Stimulated activated CD4-positive, alpha-beta T cell treated with anti-CD3 and anti-CD28 coated beads, Interleukin-4, amount 100 ng/mL, for 48 hours (primary cell): ENCODE measurements at regions not wholly inside any gene's neighbourhood (a gene's known extent, or its start where the extent isn't known, plus 50 kb on each side); places are given as distances from the start of the nearest gene placed in this dataset.

Experiments used
- DNase-seq, 2 donors: peaks; one replicate each; pipeline ENCODE4 v3.0.0-alpha.2; 2020; ENCODE audit warnings: low read depth in 2 of 2

DNA sequence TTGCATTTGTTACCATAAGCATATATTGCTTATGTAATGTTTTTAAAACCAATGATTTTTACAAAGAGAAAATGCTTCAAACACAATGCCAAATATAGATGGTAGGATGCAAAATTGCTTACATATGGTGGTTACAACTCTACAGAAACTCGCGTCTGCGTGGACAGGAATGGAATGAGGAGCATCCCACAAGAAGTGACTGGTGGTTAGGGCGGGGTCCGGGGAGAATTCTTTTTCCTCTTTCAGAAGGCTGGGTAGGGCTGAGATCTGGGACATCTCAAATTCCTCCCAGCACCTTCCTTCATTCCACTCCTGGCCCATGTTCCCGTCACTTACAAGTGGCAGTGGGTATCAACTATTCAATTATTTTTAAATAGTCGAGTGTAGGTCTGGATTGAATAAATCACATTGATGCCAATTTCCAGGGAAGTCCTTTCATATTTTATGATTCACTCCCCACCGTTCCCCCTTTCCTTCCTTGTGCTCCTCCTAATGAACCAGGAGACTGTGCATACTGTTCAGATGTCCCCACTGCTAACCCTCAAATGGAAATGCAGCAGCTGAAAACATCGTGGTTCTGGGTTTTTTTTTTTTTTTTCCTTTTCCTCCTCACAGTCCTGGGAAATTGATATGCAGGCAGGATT, 174.5 kb upstream of the POU3F1 start:
- DNase-seq = no peak

DNA sequence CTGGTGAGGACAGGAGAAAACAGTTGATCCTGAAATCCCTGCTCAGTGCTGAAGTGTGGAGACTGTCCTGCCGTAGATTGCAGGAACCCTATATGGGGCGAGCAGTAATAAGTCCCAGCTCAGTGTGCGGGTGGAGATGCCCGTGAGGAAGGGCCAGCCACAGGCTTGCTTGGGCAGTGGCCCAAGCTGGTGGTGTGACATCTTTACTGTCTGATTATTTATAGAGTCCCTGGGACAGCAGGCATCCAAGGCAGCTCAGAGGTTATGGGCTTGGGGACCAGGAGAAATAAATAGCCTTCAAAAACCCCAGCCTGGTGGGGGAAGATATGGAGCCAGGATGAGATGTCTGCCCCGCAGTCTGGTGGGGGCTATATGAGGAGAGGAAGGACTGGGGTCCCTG, 170.7 kb upstream of the POU3F1 start:
- no peak for DNase-seq

DNA sequence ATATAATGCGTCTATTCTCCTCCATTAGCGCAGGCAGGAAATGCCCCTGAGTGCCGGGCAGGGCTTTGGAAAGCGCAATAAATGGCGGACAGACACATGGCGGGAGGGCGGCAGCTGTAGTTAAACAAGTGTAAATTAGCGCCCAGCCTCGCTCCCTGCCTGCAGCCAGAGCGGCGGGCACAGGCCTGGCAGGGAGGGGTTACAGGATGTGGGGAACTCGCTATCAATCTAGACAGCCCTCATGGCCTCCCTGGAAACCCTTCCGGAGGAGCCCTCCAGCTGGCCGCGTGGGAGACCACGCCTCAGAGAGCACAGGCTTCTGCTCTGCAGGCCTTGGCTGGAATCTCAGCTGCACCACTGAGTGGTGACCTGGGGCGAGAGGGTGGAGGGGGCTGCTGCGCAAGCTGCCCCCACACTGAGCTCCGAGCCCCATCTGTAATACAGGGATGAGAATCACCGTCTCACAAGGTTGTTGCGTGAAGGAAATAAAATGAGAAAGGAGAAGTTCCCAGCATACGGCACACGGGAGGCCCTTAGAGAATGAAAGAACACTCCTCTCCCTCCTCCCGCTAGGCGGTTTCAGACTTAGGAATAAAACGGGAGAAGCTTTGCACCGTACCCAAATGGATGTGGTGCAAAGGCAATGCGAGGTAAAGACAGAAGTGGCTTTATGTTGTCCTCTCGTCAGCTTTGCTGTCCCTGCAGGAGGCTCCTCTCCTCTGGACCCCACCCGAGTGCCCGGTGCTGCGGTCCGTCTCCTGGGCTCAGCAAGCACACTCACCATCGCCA, 167.2 kb upstream of the POU3F1 start:
- DNase-seq = no peak

DNA sequence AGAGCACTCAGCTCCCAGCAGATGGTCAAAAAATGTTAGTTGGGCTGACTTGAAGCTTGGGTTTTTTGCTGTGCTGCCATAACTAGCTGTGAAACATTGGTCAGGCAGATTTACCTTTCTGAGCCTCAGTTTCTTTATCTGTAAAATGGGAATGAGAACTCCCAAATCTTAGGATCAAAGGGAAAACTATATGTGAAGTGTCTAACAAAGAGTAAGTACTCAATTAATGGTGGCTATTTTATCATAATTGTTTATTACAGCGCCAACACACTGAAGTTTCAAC, 164.2 kb upstream of the POU3F1 start:
- no peak for DNase-seq

- no peak for DNase-seq
These were observed 163.7 kb upstream of the POU3F1 start for GRCh38 chr1:38210021-38210894.

GRCh38 chr1:38208716-38209632, 162.4 kb upstream of the POU3F1 start:
- DNase-seq = no peak

DNA sequence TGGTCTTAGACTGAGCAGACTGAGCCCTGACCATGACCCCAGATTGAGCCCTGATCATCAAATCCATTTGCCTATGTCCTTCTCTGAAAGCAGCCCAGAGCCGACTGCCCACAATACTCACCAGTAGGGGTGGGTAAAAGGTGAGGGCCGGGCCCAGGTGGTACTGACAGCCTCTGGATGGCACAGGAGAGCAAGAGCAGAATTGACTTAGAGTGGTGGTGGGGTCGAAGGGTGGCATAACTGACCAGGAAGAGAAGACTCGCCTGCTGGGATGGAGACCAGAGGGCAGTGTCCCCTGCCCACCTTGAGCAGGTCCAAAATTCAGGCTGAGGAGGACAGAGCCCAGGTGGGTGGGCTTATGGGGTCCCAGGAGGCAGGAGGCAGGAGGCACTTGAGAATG, 161.3 kb upstream of the POU3F1 start:
- DNase-seq = no peak

DNA sequence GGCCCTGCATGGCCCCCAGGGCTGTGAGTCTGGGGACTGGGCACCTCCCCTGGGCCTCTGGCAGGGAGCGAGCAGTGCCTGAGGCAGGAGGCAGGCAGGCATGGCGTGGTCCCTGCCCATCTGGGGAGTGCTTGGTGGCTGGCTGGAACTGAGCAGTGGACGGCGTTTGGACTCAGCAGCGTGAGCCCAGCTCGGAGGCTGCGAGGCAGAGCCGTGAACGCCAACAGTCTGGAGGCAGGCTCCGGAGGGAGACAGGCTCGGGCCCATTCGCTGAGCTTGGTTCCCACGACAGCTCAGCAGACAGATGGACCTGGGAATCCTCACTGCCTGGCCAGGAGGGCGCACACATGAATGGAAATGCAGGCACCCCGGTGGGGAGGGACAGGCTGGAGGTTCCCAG, 160.7 kb upstream of the POU3F1 start:
- DNase-seq = no peak

DNA sequence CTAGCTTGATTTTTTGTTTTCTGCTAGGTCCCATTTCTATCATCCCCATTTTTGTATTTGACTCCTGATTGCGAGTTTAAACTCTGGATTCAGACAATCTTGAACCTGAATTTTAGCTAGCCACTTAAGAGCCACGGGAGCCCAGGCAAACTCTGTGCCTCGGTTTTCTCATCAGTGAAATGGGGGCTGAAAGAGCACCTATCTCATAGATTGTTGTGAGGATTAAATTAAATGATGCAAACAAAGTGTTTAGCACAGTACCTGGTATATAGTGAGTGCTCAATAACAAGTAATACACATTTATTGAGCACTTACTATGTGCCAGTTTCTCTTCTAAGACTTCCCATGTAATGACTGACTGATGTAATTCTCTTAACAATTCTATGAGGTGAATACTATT, 158.1 kb upstream of the POU3F1 start:
- DNase-seq = no peak

DNA sequence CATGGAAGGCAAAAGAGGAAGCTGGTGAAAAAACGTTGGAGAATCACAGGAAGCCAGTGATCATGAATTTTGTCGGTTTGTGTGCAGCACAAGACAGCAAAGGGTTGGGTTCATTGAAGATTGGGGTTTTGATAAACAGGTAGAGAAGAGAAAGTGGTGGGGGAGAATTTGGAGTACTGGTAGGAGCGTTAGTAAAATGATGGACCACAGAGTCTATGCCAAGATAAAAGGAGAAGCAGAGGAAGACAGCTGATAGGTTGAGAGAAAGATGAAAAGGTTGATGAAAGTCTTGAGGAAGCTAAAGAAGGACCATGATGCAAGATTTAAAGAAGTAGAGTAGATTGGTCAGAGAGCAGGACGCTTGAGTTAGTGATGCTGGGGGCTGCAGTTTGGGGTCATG, 156.8 kb upstream of the POU3F1 start:
- DNase-seq = no peak

GRCh38 chr1:38201431-38201830, 154.8 kb upstream of the POU3F1 start:
- DNase-seq = no peak

GRCh38 chr1:38198621-38199020, 152.0 kb upstream of the POU3F1 start:
- no peak for DNase-seq

DNA sequence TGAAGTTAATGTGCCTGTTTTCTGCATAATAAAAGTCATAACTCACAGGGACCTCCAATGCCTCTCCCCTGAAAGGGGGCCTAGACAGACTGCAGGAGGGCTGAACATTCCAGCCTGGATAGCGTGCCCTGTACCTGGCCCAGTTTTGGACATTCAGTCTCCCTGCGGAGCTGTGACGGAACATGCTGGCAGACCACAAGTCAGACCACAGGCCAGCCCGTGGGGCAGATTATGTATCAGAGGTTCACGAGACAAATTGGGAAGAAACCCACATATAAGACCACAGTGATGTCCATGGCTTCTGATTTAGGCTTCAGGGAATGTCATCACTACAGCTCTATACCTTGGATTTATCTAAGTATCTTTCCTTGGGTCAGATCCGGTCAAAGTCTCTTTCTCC, 151.5 kb upstream of the POU3F1 start:
- no peak for DNase-seq

GRCh38 chr1:38197312-38198061, 150.9 kb upstream of the POU3F1 start:
- DNase-seq = no peak

GRCh38 chr1:38194472-38194871, 147.9 kb upstream of the POU3F1 start:
- no peak for DNase-seq

DNA sequence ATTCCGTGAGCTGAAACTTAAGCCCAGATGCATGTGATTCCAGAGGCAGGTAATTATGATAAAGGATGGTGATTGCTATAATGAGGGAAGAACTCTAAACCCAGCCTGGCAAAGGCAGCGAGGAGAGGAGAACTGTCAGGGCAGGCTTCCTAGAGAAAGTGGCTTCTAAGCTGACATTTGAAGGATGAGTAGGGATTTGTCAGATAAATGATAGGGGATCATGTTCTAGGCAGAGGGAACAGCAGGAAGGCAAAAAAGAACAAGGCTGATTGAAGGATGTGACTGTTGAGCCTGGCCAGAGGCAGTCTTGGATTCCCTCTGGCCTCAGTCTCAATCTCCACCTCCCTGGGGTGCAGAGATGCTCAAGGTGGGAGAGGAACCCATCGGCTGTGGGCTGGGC, 146.4 kb upstream of the POU3F1 start:
- DNase-seq = no peak

DNA sequence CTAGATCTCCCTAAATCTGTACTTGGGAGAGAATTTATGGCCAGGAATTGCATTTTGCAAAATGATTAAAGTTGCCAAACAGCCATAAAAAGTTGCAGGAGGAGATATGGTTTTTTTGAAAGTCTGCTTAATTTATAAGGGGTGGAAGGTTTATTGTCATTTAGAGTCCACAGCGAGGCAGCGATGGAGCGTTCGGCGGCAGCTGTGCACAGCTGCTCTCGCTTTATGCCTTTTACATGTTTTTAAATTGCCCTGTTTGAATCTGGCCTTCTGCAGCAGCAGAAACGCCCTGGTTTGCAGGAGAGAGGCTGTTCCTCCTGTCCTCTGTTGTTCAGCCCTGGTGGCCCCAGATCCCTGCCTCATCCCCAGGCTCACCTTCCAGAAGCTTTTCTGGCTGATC, 144.9 kb upstream of the POU3F1 start:
- DNase-seq = no peak

GRCh38 chr1:38190983-38191382, 144.4 kb upstream of the POU3F1 start:
- no peak for DNase-seq

- no peak for DNase-seq
These were observed 141.0 kb upstream of the POU3F1 start for GRCh38 chr1:38187552-38187951.

- no peak for DNase-seq
These were observed 140.0 kb upstream of the POU3F1 start for GRCh38 chr1:38186566-38186965.

GRCh38 chr1:38185913-38186312, 139.3 kb upstream of the POU3F1 start:
- no peak for DNase-seq
